Neutrophil (primary cell): ENCODE measurements at regions not wholly inside any gene's neighbourhood (a gene's known extent, or its start where the extent isn't known, plus 50 kb on each side); places are given as distances from the start of the nearest gene placed in this dataset.

Experiments
- H3K27ac ChIP-seq: fragments of 200-600 bp; sonication (generic); 2 replicates; pipeline ENCODE4 v1.5.1; 2016; ENCODE audit warnings: mild to moderate bottlenecking, moderate library complexity
- H3K27me3 ChIP-seq: fragments of 200-600 bp; sonication (generic); 2 replicates; pipeline ENCODE4 v1.6.0; 2016; ENCODE audit warnings: mild to moderate bottlenecking
- H3K36me3 ChIP-seq: fragments of 200-600 bp; sonication (generic); 2 replicates; pipeline ENCODE4 v1.5.1; 2017
- H3K4me1 ChIP-seq, 2 experiments: fragments of 200-600 bp in 1 of 2; sonication (generic) in 1 of 2; 1 replicate in 1 of 2; 2 replicates in 1 of 2; pipeline versions ENCODE4 v1.5.1 to v1.6.1; 2013 to 2016; ENCODE audit warnings: low read depth in 1 of 2, low read length in 1 of 2, mild to moderate bottlenecking in 1 of 2, moderate library complexity in 1 of 2; ENCODE audit not compliant: control insufficient read depth in 1 of 2, insufficient read depth in 1 of 2
- H3K4me3 ChIP-seq, 2 experiments: fragments of 200-600 bp in 1 of 2; sonication (generic) in 1 of 2; 1 replicate in 1 of 2; 2 replicates in 1 of 2; pipeline ENCODE4 v1.5.1; 2013 to 2016; ENCODE audit warnings: low read depth in 1 of 2, low read length in 1 of 2, mild to moderate bottlenecking in 1 of 2, moderate library complexity in 1 of 2
- H3K9me3 ChIP-seq: fragments of 200-600 bp; sonication (generic); 2 replicates; pipeline ENCODE4 v1.5.1; 2016
- CTCF ChIP-seq: fragments of 200-600 bp; sonication (generic); IDR thresholded peaks from 2 replicates; pipeline ENCODE4 v1.5.1; 2016; ENCODE audit warnings: antibody characterized with exemption

GRCh38 chr19:23998568-23998967 is 83.9 kb downstream of the ZNF726 start:
- H3K27ac ChIP-seq: no peak overlapping the region
- H3K36me3 ChIP-seq: no peaks in the 10 kb centered on the region
- no peaks in the 10 kb centered on the region for H3K27me3 ChIP-seq
- H3K9me3 ChIP-seq: peaks cover 7% of the 10 kb centered on the region
- no peaks in the 10 kb centered on the region for H3K4me1 ChIP-seq
- TF ChIP-seq CTCF: no peak
- H3K4me3 ChIP-seq: no peak overlapping the region

- no peaks in the 10 kb centered on the region for H3K4me1 ChIP-seq
- no peaks in the 10 kb centered on the region for H3K27me3 ChIP-seq
- H3K9me3 ChIP-seq: peaks cover 7% of the 10 kb centered on the region
- H3K36me3 ChIP-seq: no peaks in the 10 kb centered on the region
- TF ChIP-seq CTCF: no peak
- no peak overlapping the region for H3K27ac ChIP-seq
- H3K4me3 ChIP-seq: no peak overlapping the region
Measured at GRCh38 chr19:23999821-24000610, 85.3 kb downstream of the ZNF726 start.

DNA sequence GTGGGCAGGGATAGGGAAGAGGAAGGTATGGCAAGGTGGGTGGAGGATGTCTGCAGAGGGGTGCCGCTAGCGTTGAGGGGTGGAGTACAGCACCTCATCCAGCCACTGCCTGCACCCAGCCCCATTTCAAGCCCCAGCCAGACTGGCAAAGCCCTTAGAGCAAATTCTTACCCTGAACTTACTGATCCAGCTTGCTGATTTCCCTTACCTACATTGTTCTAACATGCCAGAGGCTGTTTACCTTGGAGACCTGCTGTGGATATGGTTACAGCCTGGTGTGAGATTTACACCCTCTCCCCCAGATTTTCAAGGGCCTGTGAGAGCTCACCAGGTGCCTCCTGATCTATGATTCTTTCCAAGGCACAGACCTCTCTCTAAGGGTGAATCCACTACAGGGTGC is 86.0 kb downstream of the ZNF726 start:
- Histone ChIP-seq H3K27me3 (no peaks in the 10 kb centered on the region), H3K36me3 (no peaks in the 10 kb centered on the region), H3K9me3 (peaks cover 7% of the 10 kb centered on the region), H3K4me1 (no peaks in the 10 kb centered on the region), H3K4me3 (no peak overlapping the region), H3K27ac (no peak overlapping the region)
- no peak for TF ChIP-seq CTCF

GRCh38 chr19:24002256-24002945 is 84.6 kb upstream of the ZNF254 start:
- Histone ChIP-seq H3K27ac (no peak overlapping the region), H3K9me3 (peaks cover 7% of the 10 kb centered on the region), H3K36me3 (no peaks in the 10 kb centered on the region), H3K4me1 (no peaks in the 10 kb centered on the region), H3K27me3 (no peaks in the 10 kb centered on the region), H3K4me3 (no peak overlapping the region)
- TF ChIP-seq CTCF: no peak

- Histone ChIP-seq H3K4me3 (no peak overlapping the region), H3K4me1 (no peaks in the 10 kb centered on the region), H3K36me3 (no peaks in the 10 kb centered on the region), H3K27ac (no peak overlapping the region), H3K27me3 (no peaks in the 10 kb centered on the region), H3K9me3 (peaks cover 7% of the 10 kb centered on the region)
- TF ChIP-seq CTCF: no peak
Measured at GRCh38 chr19:24003537-24003936, 83.5 kb upstream of the ZNF254 start.
